ENCODE measurements at regions not wholly inside any gene's neighbourhood (a gene's known extent, or its start where the extent isn't known, plus 50 kb on each side); places are given as distances from the start of the nearest gene placed in this dataset.
"Not testable (repeated sequence)": the region's sequence is repeated elsewhere in the genome, so short reads cannot be mapped to it uniquely, and the experiment has no call there.

DNA sequence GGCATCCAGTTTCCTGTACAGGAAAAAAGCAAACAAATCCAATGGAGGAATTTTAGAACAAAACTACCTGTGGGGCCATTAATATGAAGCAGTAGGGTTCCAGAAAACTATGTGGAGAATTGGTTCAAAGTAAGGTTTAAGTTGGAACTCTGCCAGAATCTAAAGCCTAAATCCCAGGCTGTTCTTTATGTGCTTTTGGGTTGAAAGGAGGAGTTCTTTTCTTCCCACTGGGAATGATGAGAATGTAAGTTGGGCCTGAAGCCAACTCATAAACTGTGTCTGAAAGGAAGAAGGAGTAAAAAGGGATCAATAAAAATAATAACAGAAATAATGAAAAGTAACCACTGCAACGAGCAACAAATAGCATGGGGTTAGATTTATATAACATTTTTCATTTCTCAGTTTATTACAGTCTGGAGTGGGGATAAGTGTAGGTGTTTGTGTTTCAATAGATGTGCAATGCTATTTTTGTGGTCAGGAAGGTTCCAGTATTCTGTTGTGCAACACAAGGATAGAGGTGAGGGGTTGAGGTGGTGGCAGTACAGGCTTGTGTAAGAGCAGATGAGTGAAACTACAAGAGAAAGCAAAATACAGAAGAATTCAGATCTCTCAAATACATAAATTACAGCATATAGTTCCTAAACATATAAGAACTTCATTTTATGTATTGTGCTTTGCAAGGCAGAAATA lies 373.6 kb downstream of the EMP1 start:
- DNase-seq (ENCODE audit: low read depth in 2 of 2, low spot score in 1 of 2): no peak

- DNase-seq (ENCODE audit: low read depth in 2 of 2, low spot score in 1 of 2): no peak
Observed at GRCh38 chr12:13566292-13566691, 369.8 kb downstream of the EMP1 start.

DNA sequence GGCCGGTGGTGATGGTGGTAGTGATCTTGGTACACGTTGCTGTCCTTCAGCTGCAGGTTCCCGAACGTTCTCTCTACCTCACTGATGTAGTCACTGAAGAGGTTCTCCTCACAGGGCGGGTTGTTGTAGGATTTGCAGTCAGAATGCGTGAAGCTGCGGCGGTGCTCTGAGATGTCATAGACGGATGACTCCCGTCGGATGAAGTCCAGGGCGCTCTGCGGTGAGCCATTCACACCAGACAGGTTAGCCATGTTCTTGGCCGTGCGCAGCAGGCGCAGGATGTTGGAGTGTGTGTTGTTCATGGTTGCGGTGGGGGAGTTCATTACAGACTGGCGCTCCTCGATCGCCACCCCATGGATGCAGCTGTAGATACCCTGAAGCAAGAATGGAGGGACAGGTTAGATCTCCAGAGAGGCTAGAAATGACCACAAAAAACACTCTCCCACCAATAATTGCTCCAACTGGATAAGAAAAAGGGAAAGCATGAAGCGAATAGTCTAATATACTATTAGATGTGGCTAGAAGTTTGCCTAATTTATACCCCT lies 367.8 kb downstream of the EMP1 start:
- no peak for DNase-seq (ENCODE audit: low read depth in 2 of 2, low spot score in 1 of 2)

DNA sequence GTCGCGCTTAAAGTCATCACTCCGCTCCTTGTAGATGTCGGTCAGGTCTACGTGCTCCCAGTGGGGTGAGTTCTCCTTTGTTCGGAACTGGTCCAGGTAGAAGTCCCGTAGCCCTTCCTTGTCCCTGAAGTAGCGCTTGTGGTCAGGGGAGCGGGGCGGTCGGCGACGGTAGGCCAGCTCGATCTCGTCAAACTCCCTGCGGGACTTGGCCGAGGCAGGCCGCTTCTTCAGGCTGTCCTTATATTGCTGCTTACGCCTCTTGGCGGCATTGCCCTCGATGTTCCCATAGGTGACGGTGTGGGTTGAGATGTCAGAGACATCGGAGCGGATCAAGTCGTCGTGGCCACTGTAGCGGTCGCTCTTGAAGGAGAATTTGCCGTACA lies 367.2 kb downstream of the EMP1 start:
- no peak for DNase-seq (ENCODE audit: low read depth in 2 of 2, low spot score in 1 of 2)

- no peak for DNase-seq (ENCODE audit: low read depth in 2 of 2, low spot score in 1 of 2)
Observed at GRCh38 chr12:13562915-13563742, 366.6 kb downstream of the EMP1 start.

DNA sequence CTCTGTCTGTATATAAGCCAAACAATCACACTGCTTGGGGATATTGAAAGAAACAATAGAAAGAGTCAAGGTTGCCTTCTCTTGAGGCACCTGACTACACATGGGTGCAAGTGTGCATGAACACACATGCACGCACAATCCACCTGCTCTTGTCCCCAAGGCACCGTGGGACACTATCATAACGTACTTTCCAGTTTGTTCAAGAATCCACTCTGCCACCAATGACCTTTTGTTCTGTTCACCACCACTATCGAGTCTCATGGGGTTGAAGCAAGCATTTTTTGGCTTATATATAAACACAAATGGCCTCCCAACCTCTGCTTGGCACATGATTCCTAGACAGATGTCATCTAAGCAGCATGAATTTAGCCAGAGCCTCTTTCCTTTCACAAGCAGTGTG lies 365.4 kb downstream of the EMP1 start:
- DNase-seq (ENCODE audit: low read depth in 2 of 2, low spot score in 1 of 2): no peak

GRCh38 chr12:13559318-13559978 lies 362.9 kb downstream of the EMP1 start:
- DNase-seq (ENCODE audit: low read depth in 2 of 2, low spot score in 1 of 2): no peak

DNA sequence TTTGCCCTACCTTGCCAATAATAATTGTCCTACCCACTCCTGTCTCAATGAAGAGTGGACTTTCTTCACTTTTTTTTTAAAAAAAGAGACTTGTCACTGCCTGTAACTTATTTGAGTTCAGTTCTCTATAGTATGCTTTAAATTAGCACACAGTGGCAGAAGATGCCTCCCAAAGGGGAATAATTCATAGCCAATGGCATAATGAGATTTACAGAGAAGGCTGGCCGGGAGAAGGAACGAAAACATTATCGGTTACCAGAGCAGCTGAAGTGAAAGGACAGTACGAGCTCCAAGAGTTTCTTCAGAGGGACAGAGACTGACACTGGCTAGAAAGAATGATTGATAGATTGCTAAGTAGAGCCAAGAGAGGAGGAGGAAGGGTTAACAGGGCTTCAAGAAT lies 356.3 kb downstream of the EMP1 start:
- DNase-seq (ENCODE audit: low read depth in 2 of 2, low spot score in 1 of 2): no peak

GRCh38 chr12:13547283-13547682 lies 350.8 kb downstream of the EMP1 start:
- no peak for DNase-seq (ENCODE audit: low read depth in 2 of 2, low spot score in 1 of 2)

GRCh38 chr12:13546231-13546630 lies 349.7 kb downstream of the EMP1 start:
- DNase-seq (ENCODE audit: low read depth in 2 of 2, low spot score in 1 of 2): no peak

- no peak for DNase-seq (ENCODE audit: low read depth in 2 of 2, low spot score in 1 of 2)
Observed at GRCh38 chr12:13539051-13539450, 342.5 kb downstream of the EMP1 start.

DNA sequence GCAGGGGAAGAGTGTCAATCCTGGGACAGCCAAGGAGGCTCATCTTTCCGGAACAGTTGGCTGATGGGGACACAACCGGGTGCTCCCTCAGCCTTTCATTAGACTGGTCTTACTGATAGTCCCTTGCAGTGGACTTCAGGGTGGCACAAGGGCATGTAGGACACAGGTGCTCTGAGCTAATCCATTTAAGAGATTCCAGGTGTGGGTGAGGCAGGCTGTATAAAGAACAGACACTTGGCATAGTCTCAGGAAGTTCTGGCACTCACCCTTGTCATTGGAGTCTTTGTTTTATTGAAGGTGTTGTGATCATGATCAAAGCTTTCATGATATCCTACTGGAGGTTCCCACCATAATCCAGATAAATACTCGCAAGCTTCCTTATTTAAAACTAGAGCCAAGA lies 341.6 kb downstream of the EMP1 start:
- no peak for DNase-seq (ENCODE audit: low read depth in 2 of 2, low spot score in 1 of 2)

- no peak for DNase-seq (ENCODE audit: low read depth in 2 of 2, low spot score in 1 of 2)
Observed at GRCh38 chr12:13537623-13538022, 341.1 kb downstream of the EMP1 start.

GRCh38 chr12:13536219-13536910 lies 339.8 kb downstream of the EMP1 start:
- no peak for DNase-seq (ENCODE audit: low read depth in 2 of 2, low spot score in 1 of 2)

- no peak for DNase-seq (ENCODE audit: low read depth in 2 of 2, low spot score in 1 of 2)
Observed at GRCh38 chr12:13534645-13535398, 338.3 kb downstream of the EMP1 start.

DNA sequence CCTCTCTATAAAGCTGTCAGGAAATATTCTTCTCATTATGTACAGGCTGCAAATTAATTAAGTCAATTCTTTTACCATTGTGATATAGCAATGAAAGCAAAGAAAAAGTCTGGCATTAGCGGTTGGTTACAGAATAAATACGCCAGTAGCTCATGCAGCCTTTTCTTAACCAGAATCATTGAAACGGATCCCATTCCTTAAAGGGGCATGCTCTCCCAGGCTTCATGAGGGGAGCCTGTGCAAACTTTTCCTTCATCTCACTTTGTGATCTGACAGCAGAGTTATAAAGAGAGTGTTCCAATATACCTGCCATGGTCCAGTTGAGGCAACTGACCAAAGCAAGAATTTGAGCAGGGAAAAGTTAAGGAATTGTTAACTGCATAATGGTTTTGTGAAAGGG lies 337.7 kb downstream of the EMP1 start:
- no peak for DNase-seq (ENCODE audit: low read depth in 2 of 2, low spot score in 1 of 2)

GRCh38 chr12:13530966-13531365 lies 334.4 kb downstream of the EMP1 start:
- DNase-seq (ENCODE audit: low read depth in 2 of 2, low spot score in 1 of 2): no peak

DNA sequence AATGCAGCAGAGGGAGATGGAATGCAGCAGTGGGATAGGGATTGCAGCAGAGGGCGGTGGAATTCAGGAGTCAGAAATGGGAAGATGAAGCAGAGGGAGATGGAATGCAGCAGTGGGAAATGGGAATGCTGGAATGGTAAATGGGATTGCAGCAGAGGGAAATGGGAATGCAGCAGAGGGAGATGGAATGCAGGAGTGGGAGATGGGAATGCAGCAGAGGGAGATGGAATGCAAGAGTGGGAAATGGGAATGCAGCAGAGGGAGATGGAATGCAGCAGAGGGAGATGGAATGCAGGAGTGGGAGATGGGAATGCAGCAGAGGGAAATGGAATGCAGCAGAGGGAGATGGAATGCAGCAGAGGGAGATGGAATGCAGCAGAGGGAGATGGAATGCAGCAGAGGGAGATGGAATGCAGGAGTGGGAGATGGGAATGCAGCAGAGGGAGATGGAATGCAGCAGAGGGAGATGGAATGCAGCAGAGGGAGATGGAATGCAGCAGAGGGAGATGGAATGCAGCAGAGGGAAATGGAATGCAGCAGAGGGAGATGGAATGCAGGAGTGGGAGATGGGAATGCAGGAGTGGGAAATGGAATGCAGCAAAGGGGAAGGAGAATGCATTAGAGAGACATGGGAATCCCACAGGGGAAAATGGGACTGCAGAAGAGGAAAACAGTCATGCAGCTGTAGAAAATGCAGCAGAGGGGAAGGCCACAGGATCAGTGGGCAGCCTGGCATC lies 329.8 kb downstream of the EMP1 start:
- DNase-seq (ENCODE audit: low read depth in 2 of 2, low spot score in 1 of 2): not testable (repeated sequence)

GRCh38 chr12:13523536-13524307 lies 327.2 kb downstream of the EMP1 start:
- no peak for DNase-seq (ENCODE audit: low read depth in 2 of 2, low spot score in 1 of 2)

All from stimulated activated CD8-positive, alpha-beta memory T cell treated with anti-CD3 and anti-CD28 coated beads, Interleukin-4, amount 100 ng/mL, for 1 hour (primary cell).